ENCODE measurements at regions not wholly inside any gene's neighbourhood (a gene's known extent, or its start where the extent isn't known, plus 50 kb on each side); places are given as distances from the start of the nearest gene placed in this dataset.

GRCh38 chr1:34404804-34405203 is 228.1 kb downstream of the C1orf94 start:
- Histone ChIP-seq H3K4me3 (no peak overlapping the region), H3K27ac (no peak overlapping the region), H3K4me1 (peaks cover 0 to 5% (median 0%) of the 10 kb centered on the region in 4 donors), H3K27me3 (no peaks in the 10 kb centered on the region), H3K9me3 (no peaks in the 10 kb centered on the region), H3K36me3 (no peaks in the 10 kb centered on the region)
- TF ChIP-seq CTCF (IDR thresholded peaks at IDR 0.05), result no peak
- TF ChIP-seq POLR2A (IDR thresholded peaks at IDR 0.05), result no peak
- no peak for ATAC-seq
- no peak for DNase-seq
- intact Hi-C loops (cut with DNase I), result no loop called here

GRCh38 chr1:34405266-34405959 is 228.7 kb downstream of the C1orf94 start:
- Histone ChIP-seq H3K4me3 (no peak overlapping the region), H3K27me3 (no peaks in the 10 kb centered on the region), H3K27ac (no peak overlapping the region), H3K36me3 (no peaks in the 10 kb centered on the region), H3K4me1 (peaks cover 0 to 5% (median 0%) of the 10 kb centered on the region in 4 donors), H3K9me3 (no peaks in the 10 kb centered on the region)
- TF ChIP-seq POLR2A (IDR thresholded peaks at IDR 0.05), result no peak
- TF ChIP-seq CTCF (IDR thresholded peaks at IDR 0.05), result no peak
- intact Hi-C loops (cut with DNase I), result no loop called here
- ATAC-seq (no peak), DNase-seq (no peak)
- no CpG with 5 or more reads among the region's 2 CpGs for WGBS (ENCODE audit: insufficient coverage, low coverage, low lambda C conversion rate, missing lambda C conversion rate)

- H3K4me1 ChIP-seq, result peaks cover 0 to 5% (median 0%) of the 10 kb centered on the region in 4 donors
- no peaks in the 10 kb centered on the region for H3K9me3 ChIP-seq
- H3K4me3 ChIP-seq, result no peak overlapping the region
- TF ChIP-seq POLR2A (IDR thresholded peaks at IDR 0.05), result no peak
- TF ChIP-seq CTCF (IDR thresholded peaks at IDR 0.05), result no peak
- no peak overlapping the region for H3K27ac ChIP-seq
- no peak for DNase-seq
- H3K27me3 ChIP-seq, result no peaks in the 10 kb centered on the region
- peak in 3 of 4 donors; percentile 58 to 80 (median 58) for ATAC-seq
- 18% methylated on average over 3 of the region's 5 CpGs for WGBS (ENCODE audit: insufficient coverage, low coverage, low lambda C conversion rate, missing lambda C conversion rate)
- H3K36me3 ChIP-seq, result no peaks in the 10 kb centered on the region
- intact Hi-C loops (cut with DNase I), result no loop called here
Measured at GRCh38 chr1:34406377-34406776, 229.7 kb downstream of the C1orf94 start.

- TF ChIP-seq CTCF (IDR thresholded peaks at IDR 0.05) (no peak), POLR2A (IDR thresholded peaks at IDR 0.05) (no peak)
- no peaks in the 10 kb centered on the region for H3K9me3 ChIP-seq
- 52% methylated on average over 9 of the region's 9 CpGs for WGBS (ENCODE audit: insufficient coverage, low coverage, low lambda C conversion rate, missing lambda C conversion rate)
- intact Hi-C loops (cut with DNase I), result no loop called here
- no peak overlapping the region for H3K27ac ChIP-seq
- no peak overlapping the region for H3K4me3 ChIP-seq
- DNase-seq, result no peak
- no peak for ATAC-seq
- H3K4me1 ChIP-seq, result peaks cover 0 to 5% (median 0%) of the 10 kb centered on the region in 4 donors
- H3K36me3 ChIP-seq, result no peaks in the 10 kb centered on the region
- H3K27me3 ChIP-seq, result no peaks in the 10 kb centered on the region
Measured at GRCh38 chr1:34406833-34407539, 230.3 kb downstream of the C1orf94 start.

Measured in right lobe of liver (tissue), 6 donors.